Dermis blood vessel endothelial cell (primary cell): ENCODE measurements at regions not wholly inside any gene's neighbourhood (a gene's known extent, or its start where the extent isn't known, plus 50 kb on each side); places are given as distances from the start of the nearest gene placed in this dataset.
"Not testable (repeated sequence)": the region's sequence is repeated elsewhere in the genome, so short reads cannot be mapped to it uniquely, and the experiment has no call there.

Experiments used
- DNase-seq: peaks from one replicate; pipeline ENCODE4 v3.0.0; 2010

DNA sequence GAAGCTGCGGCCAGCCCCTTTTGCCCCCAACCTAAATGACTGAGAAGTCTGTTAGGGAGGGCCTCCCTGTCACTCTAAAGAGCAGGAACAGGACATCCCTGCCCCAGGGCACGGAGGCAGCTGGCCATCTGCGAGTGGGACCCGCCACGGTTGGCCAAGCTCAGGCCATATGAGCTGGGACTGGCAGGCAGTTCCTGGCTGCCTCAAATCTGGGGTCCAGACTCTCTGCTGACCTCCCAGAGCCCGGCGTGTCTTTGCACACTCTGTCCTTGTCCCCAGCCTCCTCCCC lies 143.0 kb downstream of the IGLL1 start:
- not testable (repeated sequence) for DNase-seq

DNA sequence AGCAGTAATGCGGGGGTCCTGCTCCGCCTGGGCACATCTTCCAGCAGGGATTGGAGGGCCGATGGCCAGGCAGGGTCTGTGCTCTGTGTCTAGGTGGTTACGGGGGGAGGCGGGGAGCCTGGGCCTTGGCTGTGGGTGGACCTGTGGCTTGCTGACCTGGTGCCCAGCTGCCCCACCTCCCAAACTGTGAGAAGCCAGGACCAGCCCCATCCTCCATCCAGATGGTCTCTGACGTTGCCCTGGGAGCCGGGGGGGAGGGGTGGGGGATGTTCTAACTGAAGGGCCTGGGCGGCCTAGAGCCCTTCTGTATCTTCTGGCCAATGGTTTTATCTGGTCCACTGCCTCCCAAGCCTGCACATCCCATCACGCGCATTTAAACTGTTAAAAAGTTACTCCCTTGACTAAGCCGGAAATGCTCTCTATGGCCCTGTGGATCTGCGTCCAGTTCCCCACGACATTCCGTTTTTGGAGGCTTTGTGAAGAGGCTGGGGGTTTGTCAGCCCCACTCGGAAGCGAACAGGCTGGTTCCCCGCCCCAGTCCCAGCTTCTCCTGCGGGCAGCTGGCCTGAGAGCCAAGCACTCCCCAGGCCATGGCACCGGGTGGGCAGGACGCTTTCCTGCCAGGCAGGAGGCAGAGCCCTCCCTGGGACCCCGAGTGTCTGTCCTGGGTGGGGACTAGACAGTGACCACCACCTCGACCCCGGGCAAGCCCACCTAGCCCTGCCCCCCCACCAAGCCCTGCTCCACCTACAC lies 143.6 kb downstream of the IGLL1 start:
- DNase-seq: not testable (repeated sequence)

DNA sequence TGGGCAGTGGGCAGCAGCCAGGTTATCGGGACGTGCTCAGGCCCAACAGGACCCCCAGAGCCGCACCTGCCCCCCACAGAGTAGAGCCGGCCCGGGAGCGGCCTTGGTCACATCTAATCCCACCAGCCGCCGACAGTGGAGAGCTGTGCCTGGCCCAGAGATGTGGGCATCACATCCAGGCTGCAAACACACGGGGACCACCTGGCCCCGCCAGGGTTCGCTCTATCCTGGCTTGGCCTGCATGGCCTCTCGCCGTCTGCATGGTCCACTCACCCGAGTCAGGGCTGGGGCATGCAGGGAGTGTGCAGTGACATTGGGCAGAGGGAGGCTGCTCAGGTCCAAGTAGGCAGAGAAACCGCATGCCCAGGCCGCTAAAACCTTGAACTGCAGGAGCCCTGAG lies 144.9 kb downstream of the IGLL1 start:
- DNase-seq: not testable (repeated sequence)

GRCh38 chr22:23434198-23434830 lies 145.8 kb downstream of the IGLL1 start:
- not testable (repeated sequence) for DNase-seq

DNA sequence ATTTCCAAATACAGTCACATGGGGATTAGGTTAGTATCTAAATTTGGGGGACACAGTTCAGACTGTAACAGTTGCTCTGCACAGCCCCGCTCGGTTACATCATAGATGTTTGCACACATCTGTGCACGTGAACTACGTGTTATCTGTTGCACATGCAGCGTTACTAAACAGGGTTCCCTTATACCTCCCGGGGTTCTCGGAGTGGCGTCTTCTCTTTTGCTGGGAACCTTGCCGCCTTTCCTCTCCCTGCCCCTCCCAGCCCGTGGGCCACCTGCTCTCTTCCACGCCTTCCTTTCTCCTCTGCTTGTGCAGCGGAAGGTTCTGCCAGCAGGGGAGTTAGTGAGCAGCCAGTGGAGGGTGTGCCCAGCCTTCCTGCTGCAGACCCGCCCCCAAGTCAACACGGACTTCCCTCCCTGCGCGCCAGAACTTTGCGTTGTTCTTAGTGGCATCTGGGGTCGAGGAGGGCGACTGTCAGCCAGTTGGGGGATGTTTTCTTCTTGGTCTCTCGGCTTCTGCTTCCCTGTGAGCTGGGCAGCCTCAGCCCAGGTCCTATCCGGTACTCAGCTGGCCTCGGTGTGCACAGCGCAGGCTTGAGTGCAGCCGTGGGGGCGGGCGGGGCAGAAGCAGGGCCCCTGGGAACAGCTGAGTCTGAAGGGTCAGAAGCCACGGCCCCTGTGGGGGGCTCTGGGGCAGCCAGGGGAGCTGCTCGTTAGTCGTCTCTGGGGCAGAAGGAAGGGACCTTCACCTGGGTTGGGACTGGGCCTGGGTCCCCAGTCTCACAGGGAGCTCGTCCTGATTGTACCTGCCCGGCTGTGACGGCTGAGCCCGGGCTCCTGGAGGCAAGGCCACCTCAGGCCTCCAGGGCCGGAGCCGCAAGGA lies 146.7 kb downstream of the IGLL1 start:
- peak; percentile 7 for DNase-seq

DNA sequence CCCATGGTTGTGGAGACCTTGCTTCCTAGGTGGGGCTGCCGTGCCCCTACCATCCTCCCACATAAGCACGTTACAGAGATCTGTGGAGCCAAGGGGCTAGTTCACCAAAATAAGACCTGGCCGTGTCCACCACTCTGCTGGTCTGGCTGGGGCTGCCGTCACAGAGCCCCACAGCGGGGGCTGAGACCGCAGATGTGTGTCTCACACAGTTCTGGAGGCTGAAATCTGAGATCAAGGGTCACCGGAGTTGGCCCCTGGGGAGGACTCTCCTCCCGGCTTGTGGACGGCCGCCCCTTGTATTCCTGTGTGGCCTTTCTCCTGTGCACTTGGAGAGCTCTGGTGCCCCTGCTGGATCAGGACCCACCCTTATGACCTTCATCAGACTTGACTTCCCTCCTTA lies 147.4 kb downstream of the IGLL1 start:
- DNase-seq: not testable (repeated sequence)

DNA sequence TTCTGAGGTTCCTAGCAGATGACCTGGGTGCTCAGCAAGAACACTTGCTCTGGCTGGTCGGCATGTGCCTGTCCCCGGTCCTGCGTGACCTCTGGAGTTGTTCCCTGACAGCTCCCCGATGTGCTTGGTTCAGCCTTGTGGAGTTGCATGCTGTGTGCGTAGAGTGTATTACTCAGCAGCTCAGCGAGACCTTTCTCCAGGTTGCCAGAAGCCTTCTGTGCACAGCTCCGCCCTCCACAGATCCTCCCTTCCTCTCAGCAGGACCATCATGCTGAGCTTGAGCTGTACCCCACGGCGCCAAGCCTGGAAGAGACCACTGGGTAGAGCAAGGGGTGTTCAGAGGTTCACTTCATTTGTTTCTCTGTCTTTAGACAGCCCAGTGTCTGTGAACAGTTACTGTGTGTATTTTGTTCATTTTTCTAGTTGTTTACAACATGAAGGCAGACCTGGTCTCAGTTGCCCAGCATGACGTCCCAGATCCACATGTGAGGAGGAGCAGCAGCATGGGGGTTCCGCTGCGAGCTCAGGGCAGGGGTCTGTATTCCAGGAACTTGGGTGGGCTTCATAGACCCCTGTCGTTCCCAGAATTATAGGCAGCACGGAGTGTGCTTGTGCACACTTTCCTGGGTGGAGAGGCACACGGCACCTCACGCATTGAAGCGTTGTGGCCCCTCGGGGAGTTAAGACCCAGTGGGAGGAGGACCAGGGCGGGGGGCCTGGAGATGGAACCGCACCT lies 148.6 kb downstream of the IGLL1 start:
- DNase-seq: no peak

DNA sequence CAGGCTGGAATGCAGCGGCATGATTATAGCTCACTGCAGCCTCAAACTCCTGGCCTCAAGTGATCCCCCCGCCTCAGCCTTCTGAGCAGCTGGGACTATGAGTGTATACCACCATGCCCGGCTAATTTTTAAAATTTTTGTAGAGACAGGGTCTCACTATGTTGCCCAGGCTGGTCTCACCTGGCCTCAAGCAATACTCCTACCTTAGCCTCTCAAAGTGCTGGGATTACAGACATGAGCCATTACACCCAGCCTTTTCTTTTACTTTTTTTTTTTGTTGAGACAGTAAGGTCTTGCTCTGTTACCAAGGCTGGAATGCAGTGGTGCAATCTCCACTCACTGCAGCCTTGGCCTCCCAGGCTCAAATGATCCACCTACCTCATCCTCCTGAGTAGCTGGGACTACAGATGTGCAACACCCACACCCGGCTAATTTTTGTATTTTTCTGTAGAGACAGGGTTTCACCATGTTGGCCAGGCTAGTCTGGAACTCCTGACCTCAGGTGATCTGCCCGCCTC lies 155.5 kb downstream of the IGLL1 start:
- DNase-seq: not testable (repeated sequence)

DNA sequence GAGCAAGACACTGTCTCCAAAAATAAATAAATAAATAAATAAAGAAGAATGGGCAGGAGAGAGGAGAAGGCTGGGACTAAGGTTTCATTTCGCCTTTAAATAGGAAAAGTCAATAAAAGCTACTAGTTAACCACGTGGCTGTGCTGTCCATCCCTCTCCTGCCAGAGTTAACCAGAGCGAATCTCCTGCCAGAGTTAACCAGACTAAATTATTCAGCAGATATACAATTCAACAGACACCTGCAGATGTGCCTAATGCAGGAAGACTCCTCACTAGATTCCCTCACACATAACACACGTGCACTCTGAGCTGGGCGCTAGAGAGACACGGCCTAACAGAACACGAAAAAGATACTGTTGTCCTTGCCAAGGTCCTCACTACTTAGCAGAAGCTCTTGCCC lies 156.1 kb downstream of the IGLL1 start:
- DNase-seq: no peak

- DNase-seq: not testable (repeated sequence)
These were observed 157.8 kb downstream of the IGLL1 start for GRCh38 chr22:23422281-23422680.

- not testable (repeated sequence) for DNase-seq
These were observed 158.8 kb downstream of the IGLL1 start for GRCh38 chr22:23421300-23421699.

DNA sequence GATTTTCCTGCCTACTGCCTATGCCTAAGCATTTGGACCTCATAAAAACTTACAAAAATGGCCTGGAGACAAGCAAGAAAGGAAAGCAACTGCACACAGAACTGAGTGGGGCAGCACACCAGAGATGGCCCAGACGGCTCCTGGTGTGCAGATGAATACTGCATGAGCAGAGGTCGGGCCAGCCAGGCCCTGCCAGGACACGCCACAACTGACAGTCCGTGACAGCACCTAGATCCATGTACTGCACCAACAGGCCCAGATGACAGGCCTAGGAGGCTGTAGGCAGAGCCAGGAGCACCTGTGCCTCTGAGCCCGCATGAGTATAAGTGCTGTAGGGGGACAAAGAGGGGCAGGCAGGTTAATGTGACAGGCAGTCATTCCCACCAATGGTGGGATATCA lies 160.2 kb downstream of the IGLL1 start:
- no peak for DNase-seq

- DNase-seq: no peak
These were observed 160.9 kb downstream of the IGLL1 start for GRCh38 chr22:23419171-23419570.

- no peak for DNase-seq
These were observed 161.8 kb downstream of the IGLL1 start for GRCh38 chr22:23418159-23418788.

DNA sequence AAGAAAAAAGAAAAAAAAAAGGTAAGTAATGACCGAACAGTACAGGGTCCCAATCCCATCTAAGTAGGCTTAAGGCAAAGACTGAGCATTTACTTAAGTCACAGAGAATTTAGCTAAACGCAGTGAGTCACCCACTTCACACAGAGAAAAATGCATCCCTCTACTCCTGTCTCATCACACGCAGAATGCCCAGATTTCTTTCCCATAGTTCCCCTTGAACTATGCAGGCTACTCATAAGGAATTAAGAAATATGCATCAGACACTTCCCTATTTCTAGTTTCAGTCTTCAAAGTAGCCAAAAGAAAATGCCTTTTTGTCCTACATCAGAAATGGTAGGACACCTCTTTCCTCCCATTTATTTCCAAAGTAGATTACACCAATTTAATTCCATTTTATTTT lies 162.8 kb downstream of the IGLL1 start:
- not testable (repeated sequence) for DNase-seq

DNA sequence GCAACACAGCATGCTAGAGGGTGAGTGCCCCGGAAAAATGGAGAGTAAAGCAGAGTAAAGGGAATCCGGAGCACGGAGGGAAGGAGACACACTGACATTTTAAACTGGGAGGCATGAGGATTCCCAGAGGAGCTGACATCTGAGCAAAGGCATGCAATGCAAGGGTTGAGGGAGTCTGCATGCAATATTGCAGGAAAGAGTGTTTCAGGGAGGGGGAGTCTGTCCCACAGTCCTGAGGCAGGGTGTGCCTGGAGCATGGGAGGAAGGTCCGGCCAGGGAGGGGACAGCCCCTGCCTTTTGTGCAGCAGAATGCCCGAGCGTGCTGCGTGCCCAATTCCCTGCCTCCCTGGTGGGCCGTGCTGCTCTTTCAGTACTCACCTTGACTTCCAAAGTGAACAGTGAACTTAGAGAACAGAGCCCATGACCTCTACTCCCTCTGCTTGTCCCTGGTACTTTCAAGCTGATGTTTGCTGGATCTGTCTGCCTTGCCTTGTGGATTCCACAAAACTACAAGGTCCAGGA lies 163.9 kb downstream of the IGLL1 start:
- not testable (repeated sequence) for DNase-seq

- no peak for DNase-seq
These were observed 164.6 kb downstream of the IGLL1 start for GRCh38 chr22:23415490-23415851.

- DNase-seq: no peak
These were observed 165.2 kb downstream of the IGLL1 start for GRCh38 chr22:23414727-23415489.

GRCh38 chr22:23411739-23412138 lies 168.4 kb downstream of the IGLL1 start:
- no peak for DNase-seq

- no peak for DNase-seq
These were observed 169.7 kb downstream of the IGLL1 start for GRCh38 chr22:23410411-23410810.

GRCh38 chr22:23409976-23410375 lies 170.1 kb downstream of the IGLL1 start:
- no peak for DNase-seq
